T-helper 9 cell (primary cell): ENCODE measurements at regions not wholly inside any gene's neighbourhood (a gene's known extent, or its start where the extent isn't known, plus 50 kb on each side); places are given as distances from the start of the nearest gene placed in this dataset.

ENCODE experiments used
- DNase-seq: peaks from one replicate; pipeline ENCODE4 v3.0.0-alpha.2; 2020

GRCh38 chr1:224505454-224506093 lies 71.0 kb upstream of the WDR26 start:
- no peak for DNase-seq

GRCh38 chr1:224506141-224506814 lies 71.7 kb upstream of the WDR26 start:
- no peak for DNase-seq

- DNase-seq: no peak
These were observed 73.3 kb upstream of the WDR26 start for GRCh38 chr1:224507771-224508523.

- no peak for DNase-seq
These were observed 75.3 kb upstream of the WDR26 start for GRCh38 chr1:224509907-224510306.

- no peak for DNase-seq
These were observed 76.5 kb upstream of the WDR26 start for GRCh38 chr1:224510880-224511645.

GRCh38 chr1:224512600-224513151 lies 78.1 kb upstream of the WDR26 start:
- DNase-seq: no peak

GRCh38 chr1:224513383-224513782 lies 78.8 kb upstream of the WDR26 start:
- DNase-seq: no peak

- peak; percentile 83 for DNase-seq
These were observed 79.2 kb upstream of the WDR26 start for GRCh38 chr1:224513787-224514209.

GRCh38 chr1:224517171-224517570 lies 82.6 kb upstream of the WDR26 start:
- DNase-seq: no peak

- DNase-seq: no peak
These were observed 83.9 kb upstream of the WDR26 start for GRCh38 chr1:224518528-224518927.

GRCh38 chr1:224519874-224520273 lies 85.3 kb upstream of the WDR26 start:
- DNase-seq: no peak

GRCh38 chr1:224520808-224521207 lies 86.2 kb upstream of the WDR26 start:
- no peak for DNase-seq

GRCh38 chr1:224521904-224522734 lies 87.5 kb upstream of the WDR26 start:
- DNase-seq: no peak

- DNase-seq: no peak
These were observed 89.1 kb upstream of the WDR26 start for GRCh38 chr1:224523676-224524075.

GRCh38 chr1:224524679-224525078 lies 90.1 kb upstream of the WDR26 start:
- no peak for DNase-seq

GRCh38 chr1:224525411-224526040 lies 90.6 kb upstream of the CNIH3 start:
- DNase-seq: no peak

GRCh38 chr1:224526771-224527170 lies 89.3 kb upstream of the CNIH3 start:
- no peak for DNase-seq

GRCh38 chr1:224528900-224529299 lies 87.2 kb upstream of the CNIH3 start:
- no peak for DNase-seq

- DNase-seq: no peak
These were observed 86.3 kb upstream of the CNIH3 start for GRCh38 chr1:224529844-224530243.

- DNase-seq: no peak
These were observed 82.6 kb upstream of the CNIH3 start for GRCh38 chr1:224533517-224533916.

- DNase-seq: no peak
These were observed 81.4 kb upstream of the CNIH3 start for GRCh38 chr1:224534731-224535130.
